ENCODE measurements at regions not wholly inside any gene's neighbourhood (a gene's known extent, or its start where the extent isn't known, plus 50 kb on each side); places are given as distances from the start of the nearest gene placed in this dataset.
A peak's percentile ranks its signal among the peaks of the same experiment; 100 is the strongest.

- no peaks in the 10 kb centered on the region for H3K9me3 ChIP-seq (replicated peaks in 1 of 3)
- WGBS, 4 donors = 77 to 90% (median 81%) methylated on average over 7 of the region's 7 CpGs
- no peak for DNase-seq
Observed at GRCh38 chr10:29823553-29824080, 188.8 kb upstream of the SVIL start.

GRCh38 chr10:29820890-29821461, 186.2 kb upstream of the SVIL start:
- H3K27ac ChIP-seq = no peak overlapping the region
- no peak overlapping the region for H3K4me3 ChIP-seq
- intact Hi-C loops (cut with DNase I) = no loop called here
- WGBS, 4 donors = 64 to 80% (median 74%) methylated on average over 1 to 14 of the region's 14 CpGs
- H3K27me3 ChIP-seq = no peaks in the 10 kb centered on the region
- H3K9me3 ChIP-seq (replicated peaks in 1 of 3) = no peaks in the 10 kb centered on the region
- no peaks in the 10 kb centered on the region for H3K4me1 ChIP-seq (replicated peaks in 1 of 2)
- H3K36me3 ChIP-seq (replicated peaks in 1 of 2) = no peaks in the 10 kb centered on the region
- TF ChIP-seq POLR2A (IDR thresholded peaks at IDR 0.05) (no peak), CTCF (IDR thresholded peaks at IDR 0.05) (no peak)
- peak in 1 of 7 donors; percentile 4 for DNase-seq

More at GRCh38 chr10:29823553-29824080, 188.8 kb upstream of the SVIL start:
- intact Hi-C loops (cut with DNase I) = no loop called here
- H3K27me3 ChIP-seq = no peaks in the 10 kb centered on the region
- H3K27ac ChIP-seq = no peak overlapping the region
- H3K4me3 ChIP-seq = no peak overlapping the region
- TF ChIP-seq CTCF (IDR thresholded peaks at IDR 0.05) (no peak), POLR2A (IDR thresholded peaks at IDR 0.05) (no peak)
- H3K36me3 ChIP-seq (replicated peaks in 1 of 2) = no peaks in the 10 kb centered on the region
- no peaks in the 10 kb centered on the region for H3K4me1 ChIP-seq (replicated peaks in 1 of 2)

GRCh38 chr10:29816801-29817558, 182.2 kb upstream of the SVIL start:
- Histone ChIP-seq H3K27me3 (no peaks in the 10 kb centered on the region), H3K9me3 (replicated peaks in 1 of 3) (no peaks in the 10 kb centered on the region), H3K4me1 (replicated peaks in 1 of 2) (peaks cover 6 to 7% of the 10 kb centered on the region in 2 donors), H3K27ac (no peak overlapping the region), H3K4me3 (no peak overlapping the region), H3K36me3 (replicated peaks in 1 of 2) (no peaks in the 10 kb centered on the region)
- 87 to 94% (median 90%) methylated on average over 14 of the region's 14 CpGs for WGBS, 4 donors
- no peak for DNase-seq
- intact Hi-C loops (cut with DNase I) = no loop called here
- TF ChIP-seq POLR2A (IDR thresholded peaks at IDR 0.05) (no peak), CTCF (IDR thresholded peaks at IDR 0.05) (no peak)

GRCh38 chr10:29815572-29815971, 180.8 kb upstream of the SVIL start:
- DNase-seq = no peak
- TF ChIP-seq POLR2A (IDR thresholded peaks at IDR 0.05) (no peak), CTCF (IDR thresholded peaks at IDR 0.05) (no peak)
- intact Hi-C loops (cut with DNase I) = no loop called here
- 72 to 90% (median 84%) methylated on average over 2 of the region's 2 CpGs for WGBS, 4 donors
- peaks cover 7 to 16% of the 10 kb centered on the region in 2 donors for H3K4me1 ChIP-seq (replicated peaks in 1 of 2)
- no peak overlapping the region for H3K4me3 ChIP-seq
- H3K9me3 ChIP-seq (replicated peaks in 1 of 3) = no peaks in the 10 kb centered on the region
- no peaks in the 10 kb centered on the region for H3K36me3 ChIP-seq (replicated peaks in 1 of 2)
- no peaks in the 10 kb centered on the region for H3K27me3 ChIP-seq
- no peak overlapping the region for H3K27ac ChIP-seq

All from adrenal gland (tissue), 9 donors.